ENCODE measurements at regions not wholly inside any gene's neighbourhood (a gene's known extent, or its start where the extent isn't known, plus 50 kb on each side); places are given as distances from the start of the nearest gene placed in this dataset.

DNA sequence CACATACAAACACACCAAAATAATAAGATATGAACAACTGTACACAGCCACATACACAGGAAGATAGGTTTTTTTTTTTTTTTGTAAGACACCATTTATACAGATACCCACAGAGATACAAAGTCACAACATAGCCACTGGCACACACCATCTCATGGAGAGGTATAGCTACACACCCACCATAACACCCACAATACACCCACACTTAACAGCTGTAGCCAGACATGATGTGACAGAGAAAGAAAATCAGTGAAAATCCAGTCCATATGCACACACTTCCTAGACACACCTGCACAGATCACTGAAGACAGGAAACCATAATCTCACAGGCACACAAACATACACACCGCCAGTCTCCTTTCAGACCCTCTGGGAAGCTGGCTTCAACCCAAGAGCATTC lies 62.4 kb upstream of the PAX2 start (continued):
- TF ChIP-seq REST (IDR thresholded peaks at IDR 0.05; ENCODE audit: low read depth), result no peak
- TF ChIP-seq ZNF274 (IDR thresholded peaks at IDR 0.05; ENCODE audit: low read depth, low read length), result no peak
- no peak for TF ChIP-seq ELF1 (IDR thresholded peaks at IDR 0.05; ENCODE audit: borderline replicate concordance, low read depth)
- no peak for TF ChIP-seq EGR1 (IDR thresholded peaks at IDR 0.05; ENCODE audit: low read depth)
- TF ChIP-seq EZH2phosphoT487 (IDR thresholded peaks at IDR 0.05; ENCODE audit: borderline replicate concordance), result no peak
- no peak for TF ChIP-seq CBX3 (IDR thresholded peaks at IDR 0.05; ENCODE audit: low read depth)

DNA sequence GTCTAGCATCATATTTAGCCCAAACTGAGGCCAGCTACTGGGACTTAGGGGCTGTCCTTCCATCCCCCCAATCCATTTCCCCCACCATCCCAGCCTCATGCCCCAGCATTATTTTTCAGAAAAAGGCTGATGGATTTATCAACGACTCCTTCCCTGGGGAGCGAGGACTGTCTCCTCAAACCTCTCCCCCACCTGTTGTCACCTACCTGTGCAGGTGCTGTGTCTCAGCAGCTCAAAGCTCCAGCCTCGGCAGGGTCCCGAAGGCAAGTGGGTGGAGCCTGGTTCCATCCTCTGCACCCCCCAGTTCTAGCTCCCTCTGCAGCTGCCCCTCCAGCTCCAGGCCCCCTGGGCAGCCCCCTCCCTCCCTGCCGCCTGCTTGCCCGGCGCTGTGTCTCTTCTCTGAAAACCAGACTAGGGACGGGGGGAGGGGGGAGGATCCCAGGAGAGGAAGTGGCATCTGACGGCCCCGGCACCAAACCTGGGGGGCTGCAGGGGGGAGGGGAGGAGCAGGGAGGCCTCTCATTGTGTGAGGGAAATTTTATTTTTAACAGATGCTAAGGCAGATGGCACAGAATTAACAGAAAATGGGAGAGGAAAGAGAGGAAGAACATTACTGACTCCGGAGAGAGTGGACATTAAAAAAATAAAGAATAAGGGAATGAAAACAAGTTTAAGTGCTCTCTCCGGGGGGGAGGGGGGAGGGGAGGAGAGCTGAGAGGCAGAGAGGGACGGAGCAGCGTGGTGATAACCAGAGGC lies 61.7 kb upstream of the PAX2 start:
- CTCF ChIA-PET, result no interaction called here
- H3K36me3 ChIP-seq (ENCODE audit: control insufficient read depth in 1 of 2, insufficient read depth in 2 of 2, low read length in 2 of 2), result no peaks in the 10 kb centered on the region
- no peak for ATAC-seq

More for the DNA sequence above, 61.7 kb upstream of the PAX2 start:
- Histone ChIP-seq H3K4me3 (replicated peaks in 1 of 2; ENCODE audit: low read depth in 1 of 2, low read length in 2 of 2) (no peak overlapping the region), H3K4me1 (ENCODE audit: control insufficient read depth in 1 of 2, insufficient read depth in 2 of 2, low read length in 2 of 2) (no peaks in the 10 kb centered on the region), H3K27me3 (ENCODE audit: insufficient read depth, low read length) (peaks cover 86% of the 10 kb centered on the region), H3K4me2 (ENCODE audit: low read length) (no peak overlapping the region), H3K9ac (ENCODE audit: low read length) (no peak overlapping the region), H3K9me2 (ENCODE audit: insufficient read depth) (no peaks in the 10 kb centered on the region), H3K79me2 (ENCODE audit: insufficient read depth, low read length) (no peaks in the 10 kb centered on the region), H2AFZ (ENCODE audit: low read depth, low read length, poor library complexity, severe bottlenecking) (no peak overlapping the region), H4K20me1 (ENCODE audit: insufficient read depth) (no peaks in the 10 kb centered on the region), H3K9me3 (ENCODE audit: control insufficient read depth in 1 of 2, insufficient read depth in 1 of 2, low read depth in 1 of 2, low read length in 2 of 2) (no peaks in the 10 kb centered on the region), H3K27ac (ENCODE audit: low read depth, low read length) (no peak overlapping the region)
- BruUV-seq (replicated peaks), result no TSS peak
- no peak for TF ChIP-seq JUND (IDR thresholded peaks at IDR 0.05)
- no peak for TF ChIP-seq CEBPB (IDR thresholded peaks at IDR 0.05; ENCODE audit: low read depth)
- TF ChIP-seq ZNF274 (IDR thresholded peaks at IDR 0.05; ENCODE audit: low read depth, low read length), result no peak
- TF ChIP-seq POLR2A (IDR thresholded peaks at IDR 0.05; ENCODE audit: borderline replicate concordance, extremely low read depth, insufficient read depth, insufficient read length), result no peak
- TF ChIP-seq SRF (IDR thresholded peaks at IDR 0.05; ENCODE audit: low read depth), result no peak
- no peak for TF ChIP-seq ELF1 (IDR thresholded peaks at IDR 0.05; ENCODE audit: borderline replicate concordance, low read depth)
- TF ChIP-seq SP1 (IDR thresholded peaks at IDR 0.05; ENCODE audit: low read depth), result no peak
- TF ChIP-seq, protein P1, sequence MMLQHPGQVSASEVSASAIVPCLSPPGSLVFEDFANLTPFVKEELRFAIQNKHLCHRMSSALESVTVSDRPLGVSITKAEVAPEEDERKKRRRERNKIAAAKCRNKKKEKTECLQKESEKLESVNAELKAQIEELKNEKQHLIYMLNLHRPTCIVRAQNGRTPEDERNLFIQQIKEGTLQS (IDR thresholded peaks at IDR 0.05), result no peak
- no peak for TF ChIP-seq SIN3A (IDR thresholded peaks at IDR 0.05; ENCODE audit: low read depth)
- no peak for TF ChIP-seq RAD21 (IDR thresholded peaks at IDR 0.05; ENCODE audit: low read depth)
- ChIA-PET POLR2A (no interaction called here), RAD21 (ENCODE audit: low non-redundant PET in 1 of 2, low total read pairs in 2 of 2, uncharacterized antibody in 2 of 2, unreplicated experiment in 2 of 2) (no interaction called here)
- DNase-seq (ENCODE audit: low read depth, low spot score), result no peak
- intact Hi-C loops (cut with micrococcal nuclease), result no loop called here

Measured in HCT116 (cell line).